GM19468 (cell line): ENCODE measurements at regions not wholly inside any gene's neighbourhood (a gene's known extent, or its start where the extent isn't known, plus 50 kb on each side); places are given as distances from the start of the nearest gene placed in this dataset.

ENCODE experiments used
- ATAC-seq: cut with Tn5 transposase; IDR thresholded peaks from one replicate; pipeline ENCODE4 v1.9.1; 2021; ENCODE audit warnings: mild to moderate bottlenecking, moderate library complexity, moderate number of reproducible peaks; ENCODE audit not compliant: unreplicated experiment; ENCODE audit errors: extremely low read depth

DNA sequence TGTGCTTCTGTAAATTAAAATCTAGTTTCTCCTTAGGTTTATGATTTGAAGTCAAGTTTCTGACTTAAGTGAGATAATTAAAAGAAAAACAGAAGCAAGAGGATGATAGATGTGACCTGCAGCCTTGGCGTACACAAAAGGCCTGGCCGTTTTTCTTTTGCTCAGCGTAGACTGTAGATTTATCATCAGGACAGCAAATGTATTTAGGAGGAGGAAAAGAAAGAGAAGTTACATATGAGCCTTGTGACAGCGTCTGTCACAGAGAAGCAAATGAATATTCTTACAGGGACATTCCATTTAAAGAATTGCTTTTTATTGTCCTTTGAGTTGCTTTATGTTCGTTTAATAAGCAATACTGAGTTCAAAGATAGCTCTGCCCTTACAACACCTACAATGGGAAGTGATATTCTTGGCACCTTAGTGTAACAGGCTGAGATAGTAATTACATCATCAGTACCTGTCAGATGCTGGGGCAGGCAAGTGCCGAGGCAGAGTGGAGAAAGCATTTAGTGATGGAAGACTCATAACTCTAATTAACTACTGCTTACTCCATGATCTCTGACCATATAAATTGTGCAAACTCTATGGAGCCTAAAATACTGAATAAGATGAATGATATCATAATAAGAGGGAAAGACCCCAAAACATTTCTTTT is 311.5 kb downstream of the MFSD1 start:
- ATAC-seq, result no peak

- no peak for ATAC-seq
Measured at GRCh38 chr3:159114582-159114981, 312.7 kb downstream of the MFSD1 start.

DNA sequence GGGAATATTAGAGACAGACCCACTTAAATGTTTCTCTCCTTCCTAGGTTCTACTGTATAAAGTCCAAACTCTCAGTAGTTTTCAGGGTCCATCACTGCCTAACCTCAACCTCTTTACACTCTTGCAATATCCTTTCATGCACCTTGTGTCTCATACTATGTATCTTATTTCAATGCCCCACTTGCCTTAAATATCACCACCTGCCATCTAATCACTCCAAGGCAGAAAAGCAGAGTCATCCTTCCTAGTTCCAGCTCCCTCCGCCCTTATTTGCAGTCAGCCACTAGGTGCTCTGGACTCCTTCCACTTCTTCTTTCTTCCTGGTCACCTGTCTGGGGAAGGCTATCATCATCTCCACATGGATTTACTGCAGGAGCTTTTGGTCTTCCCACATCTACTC is 322.0 kb downstream of the MFSD1 start:
- no peak for ATAC-seq

- ATAC-seq, result no peak
Measured at GRCh38 chr3:159126261-159127020, 324.6 kb downstream of the MFSD1 start.

- ATAC-seq, result no peak
Measured at GRCh38 chr3:159127021-159127392, 325.2 kb downstream of the MFSD1 start.

- ATAC-seq, result no peak
Measured at GRCh38 chr3:159128628-159129027, 326.8 kb downstream of the MFSD1 start.

- ATAC-seq, result no peak
Measured at GRCh38 chr3:159130108-159130507, 328.3 kb downstream of the MFSD1 start.

DNA sequence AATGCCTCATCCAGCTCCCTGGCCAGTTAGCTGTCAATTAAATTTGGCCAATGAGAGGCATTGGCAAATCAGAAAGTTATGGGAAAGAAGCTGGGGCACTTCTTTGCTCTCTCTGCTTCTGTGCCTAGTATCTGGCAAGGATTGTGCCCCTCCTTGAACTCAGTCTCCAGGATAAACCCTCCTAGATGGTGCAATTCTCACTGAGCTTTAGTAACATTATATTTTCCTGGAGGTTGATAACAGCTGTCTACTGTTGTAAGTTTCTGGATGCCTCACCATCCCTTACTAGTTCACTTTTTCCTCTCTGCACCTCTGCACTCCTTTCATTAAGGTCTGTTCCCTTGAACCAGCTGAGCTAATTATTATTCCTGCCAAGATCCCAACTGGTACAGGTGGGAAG is 329.5 kb downstream of the MFSD1 start:
- ATAC-seq, result no peak

GRCh38 chr3:159137949-159138348 is 336.1 kb downstream of the MFSD1 start:
- ATAC-seq, result no peak

GRCh38 chr3:159139326-159139725 is 337.5 kb downstream of the MFSD1 start:
- ATAC-seq, result no peak

DNA sequence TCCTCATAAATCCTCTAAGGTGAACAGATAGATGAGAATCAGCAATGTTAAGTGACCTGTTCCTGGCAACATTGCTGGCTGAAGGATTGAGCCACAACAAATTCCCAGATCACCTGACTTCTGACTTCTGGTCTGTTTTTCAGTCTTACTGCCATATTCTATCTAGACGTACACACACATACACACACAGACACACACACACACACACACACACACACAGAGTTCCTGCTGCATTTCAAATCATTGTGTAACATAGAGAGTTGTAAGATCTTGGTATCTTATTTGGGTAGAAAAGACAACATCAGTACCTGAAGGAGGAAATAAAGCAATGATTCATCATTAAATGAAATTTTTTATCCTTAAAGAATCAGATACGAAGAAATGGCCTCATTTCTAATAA is 342.6 kb downstream of the MFSD1 start:
- no peak for ATAC-seq

- ATAC-seq, result no peak
Measured at GRCh38 chr3:159144891-159145290, 343.0 kb downstream of the MFSD1 start.

DNA sequence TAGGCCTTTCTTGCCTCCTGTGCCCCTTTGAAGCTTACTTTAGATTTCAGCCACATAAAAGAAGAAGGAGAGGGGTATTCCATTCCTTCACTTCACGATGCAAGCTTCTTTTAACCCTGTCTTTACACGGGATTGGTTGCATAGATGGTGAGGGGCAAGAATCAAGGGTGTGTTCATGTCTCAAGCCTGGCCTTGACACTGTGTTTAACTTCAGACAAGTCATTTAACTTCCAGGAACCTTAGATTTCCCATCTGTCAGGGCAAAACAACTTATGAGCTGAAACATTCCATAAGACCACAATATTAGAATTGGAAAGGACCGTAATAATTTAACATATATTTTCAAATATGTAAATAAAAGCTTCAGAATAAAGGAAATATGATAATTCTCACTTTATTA is 344.5 kb downstream of the MFSD1 start:
- ATAC-seq, result no peak

DNA sequence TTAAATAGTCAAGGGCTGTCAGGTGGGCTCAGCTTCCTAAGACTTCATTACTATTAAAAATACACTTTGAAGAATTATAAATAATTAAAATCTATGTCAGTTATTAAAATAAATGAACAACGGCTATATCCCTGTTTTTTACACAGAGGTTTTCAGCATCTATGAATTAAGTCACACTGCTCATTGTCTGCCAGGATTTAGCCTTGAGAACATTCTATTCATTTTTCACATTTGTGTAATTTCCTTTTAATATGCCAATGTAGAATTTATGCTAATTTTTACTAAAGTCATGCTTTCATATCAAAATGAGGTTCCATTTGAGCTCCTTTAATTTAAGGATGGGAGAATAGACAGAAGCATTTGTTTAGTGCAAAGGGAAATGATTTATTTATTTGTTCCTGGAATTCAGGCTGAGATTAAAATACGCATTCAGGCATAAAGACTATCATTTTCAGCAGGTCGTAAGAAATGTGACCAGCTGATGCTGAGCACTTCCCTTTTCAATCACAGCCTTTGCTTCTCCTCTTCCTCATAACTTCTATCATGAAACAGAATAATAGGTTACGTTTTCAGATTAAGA is 345.1 kb downstream of the MFSD1 start:
- no peak for ATAC-seq

DNA sequence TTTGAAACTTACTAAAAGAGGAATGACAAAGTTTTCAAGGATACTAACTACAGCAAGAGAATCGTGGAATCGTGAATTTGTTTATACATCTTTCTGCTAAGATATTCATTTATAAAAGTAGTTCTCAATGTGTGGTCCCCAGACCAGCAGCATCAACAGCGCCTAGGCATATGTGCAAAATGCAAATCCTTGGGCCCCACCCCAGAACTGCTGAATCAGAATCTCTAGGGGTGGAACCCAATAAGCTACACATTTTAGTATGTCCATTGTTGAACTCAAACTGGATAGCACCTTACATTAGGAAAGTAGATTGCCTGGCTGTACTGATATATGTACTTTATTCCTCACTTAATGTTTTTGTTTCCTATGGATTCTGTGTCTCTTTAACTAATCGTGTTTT is 346.0 kb downstream of the MFSD1 start:
- ATAC-seq, result no peak

GRCh38 chr3:159148466-159148865 is 346.6 kb downstream of the MFSD1 start:
- no peak for ATAC-seq

GRCh38 chr3:159149131-159149530 is 347.3 kb downstream of the MFSD1 start:
- no peak for ATAC-seq

DNA sequence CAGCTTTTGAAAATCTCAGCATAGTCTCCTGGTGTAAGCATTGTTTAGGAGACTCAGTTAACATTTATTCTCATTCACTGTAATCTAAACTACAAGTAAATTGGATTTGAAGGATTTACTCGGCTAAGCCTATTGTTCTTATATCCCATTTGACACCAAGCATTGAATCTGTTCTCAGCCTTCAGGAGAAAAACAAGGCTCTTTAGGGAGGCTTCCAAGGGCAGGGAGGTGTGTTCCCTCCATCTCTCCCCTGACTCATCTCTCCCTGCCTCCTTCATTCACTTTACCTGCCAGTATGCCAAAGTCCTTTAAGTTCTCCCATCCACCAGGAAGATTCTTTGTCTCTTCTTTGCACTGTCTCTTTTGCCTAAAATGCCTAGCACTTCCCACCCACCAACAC is 347.8 kb downstream of the MFSD1 start:
- no peak for ATAC-seq

GRCh38 chr3:159150180-159150579 is 348.3 kb downstream of the MFSD1 start:
- no peak for ATAC-seq

GRCh38 chr3:159151130-159151529 is 349.3 kb downstream of the MFSD1 start:
- ATAC-seq, result no peak

DNA sequence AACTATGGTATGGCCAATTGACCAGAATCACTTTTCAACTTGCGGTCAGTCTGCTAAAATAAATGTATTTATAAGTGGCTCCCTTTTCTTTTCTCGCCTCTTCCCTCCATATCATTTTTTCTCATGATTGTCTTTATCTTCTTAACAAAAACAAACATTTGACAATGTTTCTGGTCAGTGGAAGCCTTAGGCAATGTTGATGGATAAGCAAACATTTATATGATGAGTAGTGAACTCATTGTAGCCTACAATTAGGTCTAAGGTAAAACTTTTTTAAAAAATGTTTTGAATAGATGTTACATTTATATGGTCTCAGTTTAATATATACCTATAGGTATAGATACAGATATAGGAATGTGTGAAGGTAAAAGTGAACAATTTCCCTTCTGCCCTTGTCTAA is 355.4 kb downstream of the MFSD1 start:
- ATAC-seq, result no peak

- no peak for ATAC-seq
Measured at GRCh38 chr3:159158213-159158612, 356.4 kb downstream of the MFSD1 start.
